Stimulated activated CD4-positive, alpha-beta T cell treated with anti-CD3 and anti-CD28 coated beads, Interleukin-2, amount 100 ng/mL, for 48 hours (primary cell): ENCODE measurements at regions not wholly inside any gene's neighbourhood (a gene's known extent, or its start where the extent isn't known, plus 50 kb on each side); places are given as distances from the start of the nearest gene placed in this dataset.

Experiments
- DNase-seq, 2 donors: peaks; one replicate each; pipeline ENCODE4 v3.0.0-alpha.2; 2020

GRCh38 chr20:40203032-40203431 is 486.0 kb downstream of the MAFB start:
- DNase-seq: no peak

- DNase-seq: no peak
Measured at GRCh38 chr20:40197691-40198090, 491.3 kb downstream of the MAFB start.

- no peak for DNase-seq
Measured at GRCh38 chr20:40196846-40197436, 492.1 kb downstream of the MAFB start.

- no peak for DNase-seq
Measured at GRCh38 chr20:40195742-40196141, 493.3 kb downstream of the MAFB start.

- no peak for DNase-seq
Measured at GRCh38 chr20:40192529-40192928, 496.5 kb downstream of the MAFB start.

- no peak for DNase-seq
Measured at GRCh38 chr20:40192081-40192480, 497.0 kb downstream of the MAFB start.

- no peak for DNase-seq
Measured at GRCh38 chr20:40191573-40191972, 497.5 kb downstream of the MAFB start.

GRCh38 chr20:40189621-40190020 is 499.4 kb downstream of the MAFB start:
- DNase-seq: no peak

GRCh38 chr20:40188319-40188718 is 500.7 kb downstream of the MAFB start:
- DNase-seq: no peak

- no peak for DNase-seq
Measured at GRCh38 chr20:40186826-40187225, 502.2 kb downstream of the MAFB start.

GRCh38 chr20:40181676-40182075 is 507.4 kb downstream of the MAFB start:
- DNase-seq: no peak

GRCh38 chr20:40176098-40176841 is 512.8 kb downstream of the MAFB start:
- no peak for DNase-seq

GRCh38 chr20:40175296-40175695 is 513.7 kb downstream of the MAFB start:
- no peak for DNase-seq

- no peak for DNase-seq
Measured at GRCh38 chr20:40173872-40174271, 515.2 kb downstream of the MAFB start.

- no peak for DNase-seq
Measured at GRCh38 chr20:40168981-40169620, 519.9 kb downstream of the MAFB start.

- no peak for DNase-seq
Measured at GRCh38 chr20:40161391-40161790, 527.6 kb downstream of the MAFB start.

GRCh38 chr20:40160097-40160550 is 528.9 kb downstream of the MAFB start:
- peak; percentile 1 to 7 for DNase-seq

- DNase-seq: no peak
Measured at GRCh38 chr20:40159276-40159675, 529.8 kb downstream of the MAFB start.

GRCh38 chr20:40156600-40157317 is 532.3 kb downstream of the MAFB start:
- no peak for DNase-seq

GRCh38 chr20:40154514-40154913 is 534.5 kb downstream of the MAFB start:
- no peak for DNase-seq

GRCh38 chr20:40148886-40149285 is 540.1 kb downstream of the MAFB start:
- no peak for DNase-seq

GRCh38 chr20:40146071-40146470 is 543.0 kb downstream of the MAFB start:
- no peak for DNase-seq

GRCh38 chr20:40144581-40144980 is 544.5 kb downstream of the MAFB start:
- DNase-seq: no peak

GRCh38 chr20:40134176-40134575 is 554.9 kb downstream of the MAFB start:
- no peak for DNase-seq
